HepG2 (cell line): ENCODE measurements at regions not wholly inside any gene's neighbourhood (a gene's known extent, or its start where the extent isn't known, plus 50 kb on each side); places are given as distances from the start of the nearest gene placed in this dataset.

Experiments used
- FLYWCH1 ChIP-seq: sonication (generic); formaldehyde crosslinking; IDR thresholded peaks from 2 replicates; pipeline ENCODE4 v1.8.1; 2023; ENCODE audit warnings: mild to moderate bottlenecking, missing genetic modification reagents
- GATAD2A ChIP-seq: IDR thresholded peaks from 2 replicates; pipeline ENCODE4 v1.6.1; 2016
- HNF4A ChIP-seq: sonication (generic); formaldehyde crosslinking; IDR thresholded peaks from 2 replicates; pipeline ENCODE4 v1.4.0; 2020; ENCODE audit warnings: missing genetic modification reagents
- RAD51 ChIP-seq: fragments of 450-650 bp; IDR thresholded peaks from 2 replicates; pipeline ENCODE4 v1.6.1; 2016; ENCODE audit warnings: borderline replicate concordance
- SOX6 ChIP-seq, 2 experiments: fragments of 450-650 bp in 1 of 2; sonication (generic) in 1 of 2; formaldehyde crosslinking in 1 of 2; IDR thresholded peaks; 2 replicates each; pipeline versions ENCODE4 v1.4.0 to v1.6.1; 2017 to 2020; ENCODE audit warnings: antibody characterized with exemption in 1 of 2, mild to moderate bottlenecking in 1 of 2, missing genetic modification reagents in 1 of 2
- TCF12 ChIP-seq, 2 experiments: fragments of 450-650 bp in 1 of 2; sonication (generic) in 1 of 2; formaldehyde crosslinking in 1 of 2; IDR thresholded peaks; 2 replicates each; pipeline versions ENCODE4 v1.6.1 to v1.8.0; 2017 to 2022; ENCODE audit warnings: antibody characterized with exemption in 1 of 2, mild to moderate bottlenecking in 1 of 2, missing genetic modification reagents in 1 of 2, moderate library complexity in 1 of 2
- TGIF2 ChIP-seq: IDR thresholded peaks from 2 replicates; pipeline ENCODE4 v1.6.1; 2016; ENCODE audit warnings: control low read depth, missing compliant biosample characterization
- TMF1 ChIP-seq: sonication (generic); formaldehyde crosslinking; IDR thresholded peaks from 2 replicates; pipeline ENCODE4 v1.8.1; 2022; ENCODE audit warnings: low read depth, missing genetic modification reagents
- ZBTB2 ChIP-seq: sonication (generic); formaldehyde crosslinking; IDR thresholded peaks from 2 replicates; pipeline ENCODE4 v1.8.0; 2022; ENCODE audit warnings: low read depth, missing genetic modification reagents
- ZKSCAN5 ChIP-seq: sonication (generic); formaldehyde crosslinking; IDR thresholded peaks from 2 replicates; pipeline ENCODE4 v1.5.1; 2020; ENCODE audit warnings: mild to moderate bottlenecking, missing genetic modification reagents
- ZNF432 ChIP-seq: sonication (generic); formaldehyde crosslinking; IDR thresholded peaks from 2 replicates; pipeline ENCODE4 v1.5.0; 2020; ENCODE audit warnings: missing genetic modification reagents, mild to moderate bottlenecking, borderline replicate concordance
- ZNF709 ChIP-seq: sonication (generic); formaldehyde crosslinking; IDR thresholded peaks from 2 replicates; pipeline ENCODE4 v1.5.0; 2020; ENCODE audit warnings: mild to moderate bottlenecking, missing genetic modification reagents
- ZNF776 ChIP-seq: sonication (generic); formaldehyde crosslinking; IDR thresholded peaks from 2 replicates; pipeline ENCODE4 v1.4.0; 2020; ENCODE audit warnings: mild to moderate bottlenecking, missing genetic modification reagents
- ZNF800 ChIP-seq: sonication (generic); formaldehyde crosslinking; IDR thresholded peaks from 2 replicates; pipeline ENCODE4 v1.4.0; 2020; ENCODE audit warnings: missing genetic modification reagents
- ZNF878 ChIP-seq: sonication (generic); formaldehyde crosslinking; IDR thresholded peaks from 2 replicates; pipeline ENCODE4 v1.8.1; 2023; ENCODE audit warnings: mild to moderate bottlenecking, missing genetic modification reagents, moderate library complexity
- ZNF891 ChIP-seq: sonication (generic); formaldehyde crosslinking; IDR thresholded peaks from 2 replicates; pipeline ENCODE4 v1.5.0; 2020; ENCODE audit warnings: mild to moderate bottlenecking, missing genetic modification reagents
- TF ChIP-seq, protein P1 (sequence below), 2 experiments: fragments of 450-650 bp in 1 of 2; sonication (generic) in 1 of 2; formaldehyde crosslinking in 1 of 2; IDR thresholded peaks; 2 replicates each; pipeline versions ENCODE4 v1.6.1 to v1.8.0; 2016 to 2022; ENCODE audit warnings: antibody characterized with exemption in 1 of 2, mild to moderate bottlenecking in 1 of 2, missing genetic modification reagents in 1 of 2

GRCh38 chr3:188036375-188037194 lies 117.4 kb upstream of the LPP start (continued):
- TF ChIP-seq, protein P1, sequence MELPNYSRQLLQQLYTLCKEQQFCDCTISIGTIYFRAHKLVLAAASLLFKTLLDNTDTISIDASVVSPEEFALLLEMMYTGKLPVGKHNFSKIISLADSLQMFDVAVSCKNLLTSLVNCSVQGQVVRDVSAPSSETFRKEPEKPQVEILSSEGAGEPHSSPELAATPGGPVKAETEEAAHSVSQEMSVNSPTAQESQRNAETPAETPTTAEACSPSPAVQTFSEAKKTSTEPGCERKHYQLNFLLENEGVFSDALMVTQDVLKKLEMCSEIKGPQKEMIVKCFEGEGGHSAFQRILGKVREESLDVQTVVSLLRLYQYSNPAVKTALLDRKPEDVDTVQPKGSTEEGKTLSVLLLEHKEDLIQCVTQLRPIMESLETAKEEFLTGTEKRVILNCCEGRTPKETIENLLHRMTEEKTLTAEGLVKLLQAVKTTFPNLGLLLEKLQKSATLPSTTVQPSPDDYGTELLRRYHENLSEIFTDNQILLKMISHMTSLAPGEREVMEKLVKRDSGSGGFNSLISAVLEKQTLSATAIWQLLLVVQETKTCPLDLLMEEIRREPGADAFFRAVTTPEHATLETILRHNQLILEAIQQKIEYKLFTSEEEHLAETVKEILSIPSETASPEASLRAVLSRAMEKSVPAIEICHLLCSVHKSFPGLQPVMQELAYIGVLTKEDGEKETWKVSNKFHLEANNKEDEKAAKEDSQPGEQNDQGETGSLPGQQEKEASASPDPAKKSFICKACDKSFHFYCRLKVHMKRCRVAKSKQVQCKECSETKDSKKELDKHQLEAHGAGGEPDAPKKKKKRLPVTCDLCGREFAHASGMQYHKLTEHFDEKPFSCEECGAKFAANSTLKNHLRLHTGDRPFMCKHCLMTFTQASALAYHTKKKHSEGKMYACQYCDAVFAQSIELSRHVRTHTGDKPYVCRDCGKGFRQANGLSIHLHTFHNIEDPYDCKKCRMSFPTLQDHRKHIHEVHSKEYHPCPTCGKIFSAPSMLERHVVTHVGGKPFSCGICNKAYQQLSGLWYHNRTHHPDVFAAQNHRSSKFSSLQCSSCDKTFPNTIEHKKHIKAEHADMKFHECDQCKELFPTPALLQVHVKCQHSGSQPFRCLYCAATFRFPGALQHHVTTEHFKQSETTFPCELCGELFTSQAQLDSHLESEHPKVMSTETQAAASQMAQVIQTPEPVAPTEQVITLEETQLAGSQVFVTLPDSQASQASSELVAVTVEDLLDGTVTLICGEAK (IDR thresholded peaks at IDR 0.05) = no peak
- TF ChIP-seq, protein P1 (CRISPR knock-in tag; IDR thresholded peaks at IDR 0.05) = no peak
- no peak for TF ChIP-seq SOX6 (IDR thresholded peaks at IDR 0.05)
- TF ChIP-seq SOX6 (CRISPR knock-in tag; IDR thresholded peaks at IDR 0.05) = peak; percentile 99
- 0 out of 2 replicates have a peak, but pooled peaks have one; percentile 35 for TF ChIP-seq ZNF709 (CRISPR knock-in tag)
- peak; percentile 58; the same call in 1 of the 2 replicates for TF ChIP-seq ZNF800 (CRISPR knock-in tag)
- TF ChIP-seq ZKSCAN5 (CRISPR knock-in tag) = no peak
- peak; percentile 99 for TF ChIP-seq GATAD2A
- TF ChIP-seq RAD51 = 0 out of 2 replicates have a peak, but pooled peaks have one; percentile 9
- TF ChIP-seq ZNF432 = no peak
- no peak for TF ChIP-seq ZBTB2 (CRISPR knock-in tag)
- TF ChIP-seq TMF1 (CRISPR knock-in tag) = peak; percentile 63; the same call in 1 of the 2 replicates
- peak; percentile 98 for TF ChIP-seq HNF4A (CRISPR knock-in tag)
- no peak for TF ChIP-seq ZNF891 (CRISPR knock-in tag)
- TF ChIP-seq ZNF776 (CRISPR knock-in tag) = no peak
- no peak for TF ChIP-seq TCF12 (IDR thresholded peaks at IDR 0.05)
- peak; percentile 99 for TF ChIP-seq TCF12 (CRISPR knock-in tag; IDR thresholded peaks at IDR 0.05)
- TF ChIP-seq FLYWCH1 = no peak
- peak; percentile 93 for TF ChIP-seq ZNF878 (CRISPR knock-in tag)
- TF ChIP-seq TGIF2 = peak; percentile 78
